T-cell (primary cell): ENCODE measurements at regions not wholly inside any gene's neighbourhood (a gene's known extent, or its start where the extent isn't known, plus 50 kb on each side); places are given as distances from the start of the nearest gene placed in this dataset.

Experiments used
- ATAC-seq, 4 experiments: fragments of 200-7000 bp in 3 of 4; fragments of 150-1000 bp in 1 of 4; cut with Tn5 transposase; replicated peaks in 1 of 4; 1 replicate in 3 of 4; 2 replicates in 1 of 4; pipeline ENCODE4 v1.10.0; 2021; ENCODE audit warnings: moderate library complexity in 3 of 4, mild to moderate bottlenecking in 2 of 4, moderate number of reproducible peaks in 1 of 4
- CTCF ChIA-PET, 2 donors: fragments of 300-600 bp; sonication (Branson Sonifier 250); formaldehyde crosslinking; loops; one replicate each; lab custom pipeline; 2022; ENCODE audit warnings: antibody characterized with exemption in 2 of 2; lab: Charles Lee
- POLR2A ChIA-PET, 2 donors: fragments of 300-600 bp; sonication (Branson Sonifier 250); formaldehyde crosslinking; loops; one replicate each; lab custom pipeline; 2022; ENCODE audit warnings: antibody characterized with exemption in 2 of 2; lab: Charles Lee
- DNase-seq, 35 experiments: peaks; one replicate each; pipeline versions ENCODE4 v3.0.0 to v3.0.0-alpha.2; 2013 to 2023
- H3K27ac ChIP-seq: one replicate; pipeline ENCODE4 v1.5.1; 2013; ENCODE audit warnings: low read length
- H3K27me3 ChIP-seq, 2 experiments: replicated peaks in 1 of 2; 1 replicate in 1 of 2; 2 replicates in 1 of 2; pipeline versions ENCODE4 v1.6.1 to v1.7.0; 2013; ENCODE audit warnings: low read length in 1 of 2, mixed read lengths in 1 of 2; ENCODE audit not compliant: control insufficient read depth in 2 of 2, insufficient read depth in 2 of 2; ENCODE audit errors: extremely low read depth in 1 of 2
- H3K36me3 ChIP-seq, 2 donors: 1 replicate in 1 of 2; 2 replicates in 1 of 2; pipeline versions ENCODE4 v1.6.1 to v1.7.0; 2013; ENCODE audit warnings: low read length in 1 of 2; ENCODE audit not compliant: control insufficient read depth in 2 of 2, insufficient read depth in 1 of 2; ENCODE audit errors: extremely low read depth in 1 of 2
- H3K4me1 ChIP-seq, 2 experiments: 1 replicate in 1 of 2; 2 replicates in 1 of 2; pipeline versions ENCODE4 v1.6.1 to v1.7.0; 2013; ENCODE audit warnings: low read length in 2 of 2, mixed read lengths in 1 of 2; ENCODE audit not compliant: insufficient read depth in 2 of 2, control insufficient read depth in 1 of 2; ENCODE audit errors: extremely low read depth in 1 of 2
- H3K4me3 ChIP-seq, 2 donors: 1 replicate in 1 of 2; 2 replicates in 1 of 2; pipeline versions ENCODE4 v1.5.1 to v1.7.0; 2013; ENCODE audit warnings: mild to moderate bottlenecking in 2 of 2, low read length in 1 of 2, moderate library complexity in 1 of 2; ENCODE audit not compliant: control insufficient read depth in 1 of 2; ENCODE audit errors: extremely low read depth in 1 of 2
- H3K9me3 ChIP-seq: 2 replicates; pipeline ENCODE4 v1.7.0; 2013
- H3K27ac Mint-ChIP-seq, 2 donors: one replicate each; pipeline ENCODE4 v1.8.0; 2020 to 2021; ENCODE audit warnings: mild to moderate bottlenecking in 2 of 2, mixed read lengths in 2 of 2
- H3K27me3 Mint-ChIP-seq, 2 donors: one replicate each; pipeline ENCODE4 v1.8.0; 2021 to 2022; ENCODE audit warnings: mixed read lengths in 2 of 2
- H3K36me3 Mint-ChIP-seq: one replicate; pipeline ENCODE4 v1.8.0; 2021; ENCODE audit warnings: mixed read lengths
- H3K4me1 Mint-ChIP-seq, 3 donors: one replicate each; pipeline ENCODE4 v1.8.0; 2020 to 2022; ENCODE audit warnings: mixed read lengths in 3 of 3, mild to moderate bottlenecking in 1 of 3
- H3K4me3 Mint-ChIP-seq, 3 donors: one replicate each; pipeline ENCODE4 v1.8.0; 2020 to 2022; ENCODE audit warnings: mild to moderate bottlenecking in 3 of 3, mixed read lengths in 3 of 3, moderate library complexity in 3 of 3
- H3K9me3 Mint-ChIP-seq, 3 donors: one replicate each; pipeline ENCODE4 v1.8.0; 2020 to 2022; ENCODE audit warnings: mixed read lengths in 3 of 3
- WGBS: methylation state at CpG from one replicate; pipeline ENCODE4 v1.1.5; 2013; ENCODE audit warnings: missing lambda C conversion rate; ENCODE audit not compliant: insufficient coverage; 5-methylcytosine and 5-hydroxymethylcytosine counted together

GRCh38 chr15:69592954-69593353 is 140.3 kb downstream of the RPLP1 start:
- H3K27ac ChIP-seq: no peak overlapping the region
- WGBS: 88% methylated on average over 2 of the region's 2 CpGs
- ATAC-seq (no peak), DNase-seq (no peak)
- H3K36me3 Mint-ChIP-seq: no peaks in the 10 kb centered on the region
- peaks cover 5% of the 10 kb centered on the region in 2 donors for H3K27me3 Mint-ChIP-seq
- H3K4me1 Mint-ChIP-seq: peaks cover 8 to 17% (median 13%) of the 10 kb centered on the region in 3 donors
- peaks cover 3 to 17% of the 10 kb centered on the region in 2 experiments for H3K4me1 ChIP-seq
- H3K4me3 ChIP-seq: no peak overlapping the region
- no peak overlapping the region for H3K4me3 Mint-ChIP-seq
- ChIA-PET CTCF (no interaction called here), POLR2A (no interaction called here)
- H3K9me3 Mint-ChIP-seq: no peaks in the 10 kb centered on the region
- no peaks in the 10 kb centered on the region for H3K36me3 ChIP-seq
- peaks cover 0 to 27% of the 10 kb centered on the region in 2 experiments for H3K27me3 ChIP-seq
- no peak overlapping the region for H3K27ac Mint-ChIP-seq
- H3K9me3 ChIP-seq: no peaks in the 10 kb centered on the region

GRCh38 chr15:69593488-69593887 is 140.9 kb downstream of the RPLP1 start:
- no peak overlapping the region for H3K27ac Mint-ChIP-seq
- WGBS: 85% methylated on average over 6 of the region's 7 CpGs
- peaks cover 7% of the 10 kb centered on the region in 2 donors for H3K27me3 Mint-ChIP-seq
- Histone ChIP-seq H3K27me3 (peaks cover 0 to 27% of the 10 kb centered on the region in 2 experiments), H3K4me1 (peaks cover 3 to 17% of the 10 kb centered on the region in 2 experiments), H3K9me3 (no peaks in the 10 kb centered on the region), H3K36me3 (no peaks in the 10 kb centered on the region), H3K27ac (no peak overlapping the region), H3K4me3 (no peak overlapping the region)
- no peaks in the 10 kb centered on the region for H3K36me3 Mint-ChIP-seq
- H3K4me3 Mint-ChIP-seq: no peak overlapping the region
- ChIA-PET CTCF (no interaction called here), POLR2A (no interaction called here)
- no peak for ATAC-seq
- no peak for DNase-seq
- H3K4me1 Mint-ChIP-seq: peaks cover 8 to 17% (median 13%) of the 10 kb centered on the region in 3 donors
- no peaks in the 10 kb centered on the region for H3K9me3 Mint-ChIP-seq

- no peaks in the 10 kb centered on the region for H3K9me3 ChIP-seq
- ChIA-PET POLR2A (interaction anchor here in 1 of 2 donors (0.5 kb wide), 1 partner anchor 45 kb away, joined by 3 read pairs; no protein-coding TSS in a partner anchor), CTCF (no interaction called here)
- Mint-ChIP-seq H3K27ac (no peak overlapping the region), H3K36me3 (no peaks in the 10 kb centered on the region), H3K27me3 (peaks cover 11% of the 10 kb centered on the region in 2 donors), H3K9me3 (no peaks in the 10 kb centered on the region), H3K4me1 (peaks cover 8 to 17% (median 13%) of the 10 kb centered on the region in 3 donors), H3K4me3 (peak overlapping the region in 1 of 3 donors; percentile 34)
- H3K27me3 ChIP-seq: peaks cover 0 to 27% of the 10 kb centered on the region in 2 experiments
- 51% methylated on average over 17 of the region's 24 CpGs for WGBS
- H3K27ac ChIP-seq: no peak overlapping the region
- DNase-seq: peak in 5 of 35 experiments; percentile 8 to 18 (median 11)
- peaks cover 3 to 17% of the 10 kb centered on the region in 2 experiments for H3K4me1 ChIP-seq
- H3K36me3 ChIP-seq: no peaks in the 10 kb centered on the region
- H3K4me3 ChIP-seq: no peak overlapping the region
- ATAC-seq: peak in 2 of 4 experiments; percentile 42 to 45
Measured at GRCh38 chr15:69593981-69594966, 141.7 kb downstream of the RPLP1 start.

GRCh38 chr15:69595009-69595791 is 142.6 kb downstream of the RPLP1 start:
- Mint-ChIP-seq H3K27ac (no peak overlapping the region), H3K36me3 (no peaks in the 10 kb centered on the region), H3K9me3 (no peaks in the 10 kb centered on the region), H3K4me1 (peaks cover 8 to 17% (median 13%) of the 10 kb centered on the region in 3 donors), H3K4me3 (peak overlapping the region in 1 of 3 donors; percentile 34), H3K27me3 (peaks cover 13 to 16% of the 10 kb centered on the region in 2 donors)
- H3K36me3 ChIP-seq: no peaks in the 10 kb centered on the region
- DNase-seq (no peak), ATAC-seq (no peak)
- H3K27me3 ChIP-seq: peaks cover 0 to 27% of the 10 kb centered on the region in 2 experiments
- no peak overlapping the region for H3K4me3 ChIP-seq
- ChIA-PET POLR2A (interaction anchor here in 1 of 2 donors (0.5 kb wide), 1 partner anchor 44 kb away, joined by 3 read pairs; no protein-coding TSS in a partner anchor), CTCF (no interaction called here)
- peaks cover 3 to 17% of the 10 kb centered on the region in 2 experiments for H3K4me1 ChIP-seq
- no peaks in the 10 kb centered on the region for H3K9me3 ChIP-seq
- no peak overlapping the region for H3K27ac ChIP-seq
- 71% methylated on average over 4 of the region's 10 CpGs for WGBS

GRCh38 chr15:69597061-69597592 is 144.5 kb downstream of the RPLP1 start:
- H3K36me3 Mint-ChIP-seq: no peaks in the 10 kb centered on the region
- ChIA-PET CTCF (no interaction called here), POLR2A (interaction anchor here (0.7 kb wide), 2 partner anchors 92 to 1447 kb away, joined by 3 read pairs; no protein-coding TSS in a partner anchor)
- no peaks in the 10 kb centered on the region for H3K9me3 Mint-ChIP-seq
- no peak overlapping the region for H3K4me3 Mint-ChIP-seq
- peaks cover 3 to 17% of the 10 kb centered on the region in 2 experiments for H3K4me1 ChIP-seq
- no peak overlapping the region for H3K27ac Mint-ChIP-seq
- WGBS: 89% methylated on average over 3 of the region's 4 CpGs
- H3K4me3 ChIP-seq: no peak overlapping the region
- peaks cover 8 to 17% (median 13%) of the 10 kb centered on the region in 3 donors for H3K4me1 Mint-ChIP-seq
- no peaks in the 10 kb centered on the region for H3K36me3 ChIP-seq
- peaks cover 0 to 27% of the 10 kb centered on the region in 2 experiments for H3K27me3 ChIP-seq
- H3K27ac ChIP-seq: no peak overlapping the region
- H3K27me3 Mint-ChIP-seq: peaks cover 13 to 20% of the 10 kb centered on the region in 2 donors
- DNase-seq: no peak
- no peaks in the 10 kb centered on the region for H3K9me3 ChIP-seq
- no peak for ATAC-seq

- peaks cover 0 to 25% of the 10 kb centered on the region in 2 experiments for H3K27me3 ChIP-seq
- H3K36me3 Mint-ChIP-seq: no peaks in the 10 kb centered on the region
- ChIA-PET CTCF (no interaction called here), POLR2A (no interaction called here)
- peaks cover 8 to 15% (median 12%) of the 10 kb centered on the region in 3 donors for H3K4me1 Mint-ChIP-seq
- H3K36me3 ChIP-seq: no peaks in the 10 kb centered on the region
- peaks cover 3 to 15% of the 10 kb centered on the region in 2 experiments for H3K4me1 ChIP-seq
- H3K9me3 ChIP-seq: no peaks in the 10 kb centered on the region
- no peak overlapping the region for H3K4me3 ChIP-seq
- WGBS: 93% methylated on average over 5 of the region's 5 CpGs
- ATAC-seq (no peak), DNase-seq (no peak)
- H3K27me3 Mint-ChIP-seq: peaks cover 17 to 20% of the 10 kb centered on the region in 2 donors
- H3K9me3 Mint-ChIP-seq: no peaks in the 10 kb centered on the region
- no peak overlapping the region for H3K27ac ChIP-seq
- H3K27ac Mint-ChIP-seq: no peak overlapping the region
- no peak overlapping the region for H3K4me3 Mint-ChIP-seq
Measured at GRCh38 chr15:69599271-69599670, 146.7 kb downstream of the RPLP1 start.
